IPS DF 19.7 (cell line): ENCODE measurements at regions not wholly inside any gene's neighbourhood (a gene's known extent, or its start where the extent isn't known, plus 50 kb on each side); places are given as distances from the start of the nearest gene placed in this dataset.
"Not testable (repeated sequence)": the region's sequence is repeated elsewhere in the genome, so short reads cannot be mapped to it uniquely, and the experiment has no call there.

Experiments
- DNase-seq: peaks from one replicate; pipeline ENCODE4 v3.0.0-alpha.2; 2013; ENCODE audit warnings: low read depth, low spot score

DNA sequence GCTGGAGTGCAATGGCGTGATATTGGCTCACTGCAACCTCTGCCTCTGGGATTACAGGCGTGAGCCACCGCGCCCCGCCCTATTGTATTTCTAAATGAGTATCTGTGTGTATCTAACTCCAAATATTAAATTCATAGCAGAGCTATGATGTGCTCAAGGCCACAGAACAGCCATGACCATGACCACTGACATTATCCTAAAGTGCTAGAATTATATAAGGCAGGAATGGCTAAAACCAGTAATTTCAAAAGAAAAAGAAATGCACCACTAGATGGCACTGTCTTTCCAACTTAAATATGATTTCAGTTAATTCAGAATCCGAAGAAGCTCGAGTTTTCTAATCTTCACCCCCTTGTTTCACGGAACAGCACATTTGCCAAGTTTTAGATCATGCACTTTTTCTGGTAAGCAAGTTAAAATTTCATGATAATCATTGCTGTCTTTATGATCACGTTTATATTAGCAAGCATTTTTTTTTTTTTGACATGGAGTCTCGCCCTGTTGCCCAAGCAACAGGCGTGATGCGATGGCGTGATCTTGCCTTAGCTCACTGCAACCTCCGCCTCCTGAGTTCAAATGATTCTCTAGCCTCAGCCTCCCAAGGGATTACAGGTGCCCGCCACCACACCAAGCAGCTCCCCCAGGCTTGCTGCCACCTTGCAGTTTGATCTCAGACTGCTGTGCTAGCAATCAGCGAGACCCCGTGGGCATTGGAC lies 65.3 kb downstream of the OR13A1 start:
- no peak for DNase-seq

DNA sequence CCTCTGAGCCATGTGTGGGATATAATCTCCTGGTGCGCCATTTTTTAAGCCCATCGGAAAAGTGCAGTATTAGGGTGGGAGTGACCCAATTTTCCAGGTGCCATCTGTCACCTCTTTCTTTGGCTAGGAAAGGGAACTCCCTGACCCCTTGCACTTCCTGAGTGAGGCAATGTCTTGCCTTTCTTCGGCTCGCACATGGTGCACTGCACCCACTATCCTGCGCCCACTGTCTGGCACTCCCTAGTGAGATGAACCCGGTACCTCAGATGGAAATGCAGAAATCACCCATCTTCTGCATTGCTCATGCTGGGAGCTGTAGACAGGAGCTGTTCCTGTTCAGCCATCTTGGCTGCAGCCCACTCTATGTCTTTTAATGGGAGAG lies 64.7 kb downstream of the OR13A1 start:
- not testable (repeated sequence) for DNase-seq
